ENCODE measurements at regions not wholly inside any gene's neighbourhood (a gene's known extent, or its start where the extent isn't known, plus 50 kb on each side); places are given as distances from the start of the nearest gene placed in this dataset.

DNA sequence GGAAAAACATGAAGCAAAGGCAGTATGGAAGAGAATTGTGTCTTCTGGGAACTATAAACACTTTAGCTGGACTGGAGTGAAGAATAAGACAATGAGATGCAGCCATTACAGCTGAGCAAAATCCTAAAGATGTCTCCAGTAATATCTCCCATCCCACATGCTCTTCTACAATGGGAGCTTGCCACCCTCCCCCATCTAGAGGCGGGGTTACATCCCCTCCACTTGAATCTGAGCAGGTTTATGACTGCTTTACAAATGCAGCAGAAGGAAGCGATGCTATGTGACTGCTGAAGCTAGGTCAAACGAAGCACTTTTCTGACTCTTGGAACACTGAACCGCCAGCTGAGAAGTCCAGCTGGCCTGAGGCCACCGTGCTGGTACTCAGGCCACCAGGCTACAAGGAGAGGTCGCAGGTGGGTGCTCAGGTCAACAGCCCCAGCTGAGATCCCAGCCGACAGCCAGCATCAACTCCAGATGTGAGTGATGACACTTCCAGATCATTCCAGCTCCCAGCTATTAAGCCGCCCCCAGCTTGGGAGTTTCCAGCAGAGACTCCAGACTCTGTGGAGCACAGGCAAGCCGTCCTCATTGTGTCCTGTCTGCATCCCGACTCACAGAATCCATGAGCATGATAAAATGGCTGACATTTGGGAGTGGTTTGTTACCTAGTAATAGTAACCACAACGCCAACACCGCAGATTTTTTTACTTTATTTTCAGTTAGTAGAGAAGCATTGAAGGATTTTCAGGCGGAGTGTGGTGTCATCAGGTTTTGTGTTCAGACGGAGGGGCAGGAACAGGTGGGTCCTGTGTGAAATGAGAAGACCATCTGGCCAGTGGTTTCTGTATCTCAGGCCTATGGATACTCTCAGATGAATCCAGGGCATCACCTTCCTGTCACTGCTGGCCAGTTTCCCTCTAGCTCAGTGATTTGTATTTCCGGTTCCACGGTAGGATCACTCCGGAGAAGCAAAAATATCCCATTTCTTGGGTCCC, 89.3 kb downstream of the NPY start:
- TF ChIP-seq, protein P1, sequence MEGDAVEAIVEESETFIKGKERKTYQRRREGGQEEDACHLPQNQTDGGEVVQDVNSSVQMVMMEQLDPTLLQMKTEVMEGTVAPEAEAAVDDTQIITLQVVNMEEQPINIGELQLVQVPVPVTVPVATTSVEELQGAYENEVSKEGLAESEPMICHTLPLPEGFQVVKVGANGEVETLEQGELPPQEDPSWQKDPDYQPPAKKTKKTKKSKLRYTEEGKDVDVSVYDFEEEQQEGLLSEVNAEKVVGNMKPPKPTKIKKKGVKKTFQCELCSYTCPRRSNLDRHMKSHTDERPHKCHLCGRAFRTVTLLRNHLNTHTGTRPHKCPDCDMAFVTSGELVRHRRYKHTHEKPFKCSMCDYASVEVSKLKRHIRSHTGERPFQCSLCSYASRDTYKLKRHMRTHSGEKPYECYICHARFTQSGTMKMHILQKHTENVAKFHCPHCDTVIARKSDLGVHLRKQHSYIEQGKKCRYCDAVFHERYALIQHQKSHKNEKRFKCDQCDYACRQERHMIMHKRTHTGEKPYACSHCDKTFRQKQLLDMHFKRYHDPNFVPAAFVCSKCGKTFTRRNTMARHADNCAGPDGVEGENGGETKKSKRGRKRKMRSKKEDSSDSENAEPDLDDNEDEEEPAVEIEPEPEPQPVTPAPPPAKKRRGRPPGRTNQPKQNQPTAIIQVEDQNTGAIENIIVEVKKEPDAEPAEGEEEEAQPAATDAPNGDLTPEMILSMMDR (IDR thresholded peaks at IDR 0.05) = no peak
- no peak for TF ChIP-seq POLR2A (IDR thresholded peaks at IDR 0.05)

All from ovary (tissue), 3 donors.